C4-2B (cell line): ENCODE measurements at regions not wholly inside any gene's neighbourhood (a gene's known extent, or its start where the extent isn't known, plus 50 kb on each side); places are given as distances from the start of the nearest gene placed in this dataset.
"Not testable (repeated sequence)": the region's sequence is repeated elsewhere in the genome, so short reads cannot be mapped to it uniquely, and the experiment has no call there.

Experiments
- H3K27ac ChIP-seq: fragments of 450-650 bp; 2 replicates; pipeline ENCODE4 v1.5.1; 2017
- ZFX ChIP-seq: fragments of 450-650 bp; IDR thresholded peaks from 2 replicates; pipeline ENCODE4 v1.6.1; 2017
- TF ChIP-seq, protein P1 (sequence below): fragments of 450-650 bp; conservative IDR thresholded peaks from 2 replicates; pipeline ENCODE4 v1.5.1; 2017; ENCODE audit warnings: mild to moderate bottlenecking

DNA sequence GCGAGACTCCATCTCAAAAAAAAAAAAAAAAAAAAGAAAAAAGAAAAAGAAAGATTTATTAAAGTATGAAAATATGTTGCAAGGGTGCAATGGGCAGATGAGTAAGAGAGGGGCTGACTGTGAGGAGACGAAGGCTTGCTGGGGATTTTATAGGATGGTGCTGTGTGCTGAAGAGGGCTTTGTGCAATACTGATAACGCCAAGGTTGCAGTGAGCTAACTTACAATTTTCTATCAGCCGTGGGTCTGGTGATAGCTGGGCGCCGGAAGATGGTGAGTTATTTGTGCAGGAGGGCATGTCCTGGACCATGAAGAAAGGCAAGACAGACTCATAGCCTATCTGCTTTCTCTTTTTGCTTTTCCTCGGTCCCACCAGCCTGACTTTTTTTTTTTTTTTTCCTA lies 281.1 kb downstream of the MAP2K6 start:
- TF ChIP-seq ZFX, result no peak
- TF ChIP-seq, protein P1, sequence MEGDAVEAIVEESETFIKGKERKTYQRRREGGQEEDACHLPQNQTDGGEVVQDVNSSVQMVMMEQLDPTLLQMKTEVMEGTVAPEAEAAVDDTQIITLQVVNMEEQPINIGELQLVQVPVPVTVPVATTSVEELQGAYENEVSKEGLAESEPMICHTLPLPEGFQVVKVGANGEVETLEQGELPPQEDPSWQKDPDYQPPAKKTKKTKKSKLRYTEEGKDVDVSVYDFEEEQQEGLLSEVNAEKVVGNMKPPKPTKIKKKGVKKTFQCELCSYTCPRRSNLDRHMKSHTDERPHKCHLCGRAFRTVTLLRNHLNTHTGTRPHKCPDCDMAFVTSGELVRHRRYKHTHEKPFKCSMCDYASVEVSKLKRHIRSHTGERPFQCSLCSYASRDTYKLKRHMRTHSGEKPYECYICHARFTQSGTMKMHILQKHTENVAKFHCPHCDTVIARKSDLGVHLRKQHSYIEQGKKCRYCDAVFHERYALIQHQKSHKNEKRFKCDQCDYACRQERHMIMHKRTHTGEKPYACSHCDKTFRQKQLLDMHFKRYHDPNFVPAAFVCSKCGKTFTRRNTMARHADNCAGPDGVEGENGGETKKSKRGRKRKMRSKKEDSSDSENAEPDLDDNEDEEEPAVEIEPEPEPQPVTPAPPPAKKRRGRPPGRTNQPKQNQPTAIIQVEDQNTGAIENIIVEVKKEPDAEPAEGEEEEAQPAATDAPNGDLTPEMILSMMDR, result no peak
- no peak overlapping the region for H3K27ac ChIP-seq

DNA sequence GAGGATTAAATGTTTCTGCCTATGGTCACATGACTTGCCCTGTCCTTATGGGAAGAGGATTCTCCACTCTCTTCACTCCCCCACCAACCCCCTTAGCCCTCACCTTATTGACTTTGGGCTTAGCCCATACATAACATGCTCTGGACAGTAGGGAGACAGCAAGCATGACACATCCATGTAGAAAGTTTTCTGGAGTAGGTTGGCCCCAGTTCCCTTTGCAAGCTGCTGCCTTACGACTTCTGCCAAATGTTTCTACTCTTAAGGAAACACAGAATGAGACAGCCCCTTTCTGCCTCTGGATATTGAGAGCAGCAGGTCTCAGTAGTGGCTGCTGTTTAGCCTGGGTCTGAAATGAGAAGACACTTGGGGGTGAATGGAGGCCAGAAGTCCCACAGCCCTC lies 282.2 kb downstream of the MAP2K6 start:
- TF ChIP-seq, protein P1, result no peak
- TF ChIP-seq ZFX, result no peak
- H3K27ac ChIP-seq, result no peak overlapping the region

DNA sequence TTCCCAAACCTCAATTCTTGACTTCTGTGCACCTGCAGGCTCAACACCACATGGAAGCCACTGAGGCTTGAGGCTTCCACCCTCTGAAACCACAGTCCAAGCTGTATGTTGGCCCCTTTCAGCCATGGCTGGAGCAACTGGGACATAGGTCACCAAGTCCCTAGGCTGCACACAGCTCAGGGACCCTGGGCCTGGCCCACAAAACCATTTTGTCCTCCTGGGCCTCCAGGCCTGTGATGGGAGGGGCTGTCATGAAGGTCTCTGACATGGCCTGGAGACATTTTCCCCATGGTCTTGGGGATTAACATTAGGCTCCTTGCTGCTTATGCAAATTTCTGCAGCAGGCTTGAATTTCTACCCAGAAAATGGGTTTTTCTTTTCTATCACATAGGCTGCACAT lies 283.9 kb downstream of the MAP2K6 start:
- not testable (repeated sequence) for H3K27ac ChIP-seq

DNA sequence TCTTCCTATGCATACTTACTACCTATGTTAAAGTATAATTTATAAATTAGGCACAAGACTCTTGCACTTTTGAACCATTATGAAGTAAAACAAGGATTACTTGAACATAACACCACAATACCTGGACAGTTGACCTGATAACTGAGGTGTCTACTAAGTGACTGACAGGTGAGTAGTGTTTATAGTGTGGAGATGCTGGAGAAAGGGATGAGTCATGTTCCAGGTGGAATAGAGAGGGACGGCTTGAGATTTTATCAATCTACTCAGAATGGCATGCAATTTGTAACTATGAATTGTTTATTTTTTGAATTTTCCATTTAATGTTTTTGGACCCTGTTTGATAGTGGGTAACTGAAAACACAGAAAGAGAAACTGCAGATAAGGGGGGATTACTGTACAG lies 287.6 kb downstream of the MAP2K6 start:
- no peak overlapping the region for H3K27ac ChIP-seq
- TF ChIP-seq ZFX, result no peak
- TF ChIP-seq, protein P1, result no peak

- no peak for TF ChIP-seq ZFX
- TF ChIP-seq, protein P1, result no peak
Measured at GRCh38 chr17:69703751-69704150, 289.3 kb downstream of the MAP2K6 start.

DNA sequence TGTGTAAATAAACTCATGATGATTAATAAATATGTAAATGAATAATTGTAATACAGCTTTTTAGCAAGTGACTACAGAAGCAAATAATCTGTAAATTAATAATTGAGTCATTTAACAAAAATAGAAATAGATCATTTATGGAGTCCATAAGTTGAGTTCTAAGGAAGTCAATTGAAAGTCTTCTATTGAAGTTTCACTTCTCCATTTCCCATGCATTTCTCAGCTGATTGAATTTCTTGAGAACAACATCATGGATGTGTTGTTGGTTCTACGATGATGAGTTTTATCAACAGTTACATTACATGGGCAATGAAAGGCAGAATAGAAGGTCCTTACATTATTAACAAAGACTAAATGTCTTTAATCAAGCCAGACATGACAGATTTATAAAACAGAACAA lies 290.4 kb downstream of the MAP2K6 start:
- TF ChIP-seq ZFX, result no peak
- TF ChIP-seq, protein P1, result no peak
- no peak overlapping the region for H3K27ac ChIP-seq

More at GRCh38 chr17:69703751-69704150, 289.3 kb downstream of the MAP2K6 start:
- no peak overlapping the region for H3K27ac ChIP-seq

DNA sequence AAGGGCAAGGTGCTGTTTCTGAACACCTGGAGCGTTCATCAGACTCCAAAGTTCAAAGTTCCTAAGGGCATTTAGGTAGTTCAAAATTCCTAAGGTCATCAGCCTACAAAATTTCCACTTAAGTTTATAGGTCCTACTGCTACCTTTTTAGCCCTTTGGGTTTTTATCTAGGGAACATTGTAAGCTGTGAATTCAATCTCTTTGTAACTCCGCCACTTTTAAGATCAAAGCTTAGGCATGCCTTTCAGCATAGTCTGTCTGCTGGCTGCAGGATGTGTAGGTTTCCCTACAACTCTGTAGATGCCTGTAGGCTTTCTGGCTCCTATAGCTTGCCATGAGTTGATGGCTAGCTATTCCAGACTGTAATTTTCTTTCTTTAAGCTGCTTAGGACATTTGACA lies 291.6 kb downstream of the MAP2K6 start:
- no peak for TF ChIP-seq ZFX
- TF ChIP-seq, protein P1, result no peak

GRCh38 chr17:69709441-69709840 lies 294.9 kb downstream of the MAP2K6 start:
- TF ChIP-seq, protein P1, result no peak
- TF ChIP-seq ZFX, result no peak
- no peak overlapping the region for H3K27ac ChIP-seq

More for the DNA sequence above, 291.6 kb downstream of the MAP2K6 start:
- no peak overlapping the region for H3K27ac ChIP-seq
